IMR-90 (cell line): ENCODE measurements at regions not wholly inside any gene's neighbourhood (a gene's known extent, or its start where the extent isn't known, plus 50 kb on each side); places are given as distances from the start of the nearest gene placed in this dataset.

Experiments used
- ATAC-seq: fragments of 200-7000 bp; cut with Tn5 transposase; 2 replicates; pipeline ENCODE4 v1.9.1; 2020; ENCODE audit warnings: low read depth, mild to moderate bottlenecking, moderate library complexity
- BruUV-seq: library from RNA; stranded (reverse); fragments of 400-500 nt; replicated peaks from 2 replicates; lab custom pipeline; 2021; lab: Mats Ljungman, UMichigan
- CTCF ChIA-PET: fragments of 300-600 bp; formaldehyde crosslinking; extraction: SDS; loops from one replicate; lab custom pipeline; 2021; ENCODE audit warnings: antibody characterized with exemption; lab: Yijun Ruan, JAX
- POLR2A ChIA-PET: fragments of 300-600 bp; sonication (Branson Sonifier 250); formaldehyde crosslinking; loops from one replicate; lab custom pipeline; 2022; ENCODE audit warnings: antibody characterized with exemption; ENCODE audit not compliant: unreplicated experiment; lab: Charles Lee
- DNase-seq: peaks from one replicate; pipeline ENCODE4 v3.0.0; 2013
- H2AFZ ChIP-seq: replicated peaks from 2 replicates; pipeline ENCODE3; 2013; ENCODE audit warnings: low read length, mild to moderate bottlenecking; ENCODE audit not compliant: poor library complexity
- H2AK5ac ChIP-seq: 2 replicates; pipeline ENCODE4 v1.6.1; 2013; ENCODE audit warnings: low read depth, low read length, inconsistent platforms
- H2AK9ac ChIP-seq: replicated peaks from 2 replicates; pipeline ENCODE3; 2013; ENCODE audit warnings: mild to moderate bottlenecking, low read depth, low read length, moderate library complexity; ENCODE audit not compliant: poor library complexity
- H2BK120ac ChIP-seq: 2 replicates; pipeline ENCODE4 v1.6.1; 2013; ENCODE audit warnings: low read depth, low read length, inconsistent platforms
- H2BK15ac ChIP-seq: 3 replicates; pipeline ENCODE4 v1.6.1; 2013; ENCODE audit warnings: low read depth, low read length, inconsistent platforms
- H2BK20ac ChIP-seq: 2 replicates; pipeline ENCODE4 v1.6.1; 2013; ENCODE audit warnings: low read depth, mild to moderate bottlenecking, inconsistent platforms, low read length, moderate library complexity
- H2BK5ac ChIP-seq: 2 replicates; pipeline ENCODE4 v1.6.1; 2013; ENCODE audit warnings: mild to moderate bottlenecking, low read depth, low read length, inconsistent platforms; ENCODE audit not compliant: poor library complexity, severe bottlenecking
- H3K14ac ChIP-seq: replicated peaks from 2 replicates; pipeline ENCODE4 v1.6.1; 2013; ENCODE audit warnings: low read depth, low read length, inconsistent platforms
- H3K18ac ChIP-seq: 2 replicates; pipeline ENCODE4 v1.6.1; 2013; ENCODE audit warnings: low read depth, low read length, control low read depth
- H3K23ac ChIP-seq: 2 replicates; pipeline ENCODE4 v1.6.1; 2013; ENCODE audit warnings: low read depth, low read length, inconsistent platforms
- H3K27ac ChIP-seq: 2 replicates; pipeline ENCODE4 v1.5.1; 2013; ENCODE audit warnings: mild to moderate bottlenecking, control low read depth, low read length; ENCODE audit not compliant: insufficient read depth
- H3K27me3 ChIP-seq: 2 replicates; pipeline ENCODE4 v1.6.1; 2013; ENCODE audit warnings: low read length; ENCODE audit not compliant: control insufficient read depth, insufficient read depth
- H3K36me3 ChIP-seq: 2 replicates; pipeline ENCODE4 v1.6.1; 2013; ENCODE audit warnings: low read length, mixed read lengths; ENCODE audit not compliant: control insufficient read depth, insufficient read depth
- H3K4ac ChIP-seq: 2 replicates; pipeline ENCODE4 v1.6.1; 2013; ENCODE audit warnings: low read depth, low read length, inconsistent platforms
- H3K4me1 ChIP-seq: 2 replicates; pipeline ENCODE4 v1.6.1; 2013; ENCODE audit warnings: low read length, mixed read lengths; ENCODE audit not compliant: control insufficient read depth, insufficient read depth
- H3K4me2 ChIP-seq: 2 replicates; pipeline ENCODE4 v1.6.1; 2013; ENCODE audit warnings: low read depth, mild to moderate bottlenecking, control low read depth, low read length, moderate library complexity
- H3K4me3 ChIP-seq: 2 replicates; pipeline ENCODE4 v1.5.1; 2013; ENCODE audit warnings: low read depth, mild to moderate bottlenecking, control low read depth, low read length, moderate library complexity; ENCODE audit not compliant: insufficient read depth
- H3K56ac ChIP-seq: 2 replicates; pipeline ENCODE4 v1.6.1; 2013; ENCODE audit warnings: low read length, inconsistent platforms; ENCODE audit not compliant: insufficient read depth; ENCODE audit errors: extremely low read depth
- H3K79me1 ChIP-seq, 2 experiments: 2 replicates each; pipeline ENCODE4 v1.6.1; 2013; ENCODE audit warnings: low read length in 2 of 2, inconsistent platforms in 1 of 2, low read depth in 1 of 2
- H3K9ac ChIP-seq: 2 replicates; pipeline ENCODE4 v1.6.1; 2013; ENCODE audit warnings: low read depth, low read length, control low read depth
- H3K9me1 ChIP-seq: 2 replicates; pipeline ENCODE4 v1.6.1; 2013; ENCODE audit warnings: low read length, inconsistent platforms; ENCODE audit not compliant: insufficient read depth
- H3K9me3 ChIP-seq: 2 replicates; pipeline ENCODE4 v1.6.1; 2013; ENCODE audit warnings: low read length; ENCODE audit not compliant: control insufficient read depth, insufficient read depth
- H4K20me1 ChIP-seq: 2 replicates; pipeline ENCODE4 v1.6.1; 2013; ENCODE audit warnings: low read length, inconsistent platforms; ENCODE audit not compliant: insufficient read depth
- H4K5ac ChIP-seq: 2 replicates; pipeline ENCODE4 v1.6.1; 2013; ENCODE audit warnings: mild to moderate bottlenecking, low read depth, low read length, control low read depth
- H4K8ac ChIP-seq, 2 experiments: 2 replicates each; pipeline ENCODE4 v1.6.1; 2013; ENCODE audit warnings: low read depth in 2 of 2, low read length in 2 of 2, control low read depth in 1 of 2, inconsistent platforms in 1 of 2
- H4K91ac ChIP-seq: 2 replicates; pipeline ENCODE4 v1.6.1; 2013; ENCODE audit warnings: low read depth, low read length, inconsistent platforms; ENCODE audit not compliant: insufficient read depth
- CEBPB ChIP-seq: IDR thresholded peaks from 2 replicates; pipeline ENCODE4 v1.6.1; 2012; ENCODE audit warnings: low read depth, low read length, improper control_type of control experiment
- CHD1 ChIP-seq: IDR thresholded peaks from 2 replicates; pipeline ENCODE4 v1.6.1; 2012; ENCODE audit warnings: low read depth, low read length, improper control_type of control experiment
- CTCF ChIP-seq: conservative IDR thresholded peaks from 2 replicates; pipeline ENCODE4 v1.5.1; 2012; ENCODE audit warnings: mild to moderate bottlenecking, low read depth, low read length, improper control_type of control experiment
- FOS ChIP-seq: fragments of 150-350 bp; IDR thresholded peaks from 2 replicates; pipeline ENCODE4 v1.6.1; 2016; ENCODE audit warnings: low read depth, low read length
- MXI1 ChIP-seq: IDR thresholded peaks from 2 replicates; pipeline ENCODE4 v1.6.1; 2012; ENCODE audit warnings: low read depth, mild to moderate bottlenecking, low read length, moderate library complexity, borderline replicate concordance
- RCOR1 ChIP-seq: IDR thresholded peaks from 2 replicates; pipeline ENCODE4 v1.6.1; 2012; ENCODE audit warnings: mild to moderate bottlenecking, low read length, improper control_type of control experiment; ENCODE audit not compliant: insufficient replicate concordance
- WGBS, 2 experiments: methylation state at CpG; one replicate each; pipeline versions ENCODE4 v1.1.5 to v1.1.7; 2013; ENCODE audit warnings: missing lambda C conversion rate in 2 of 2; ENCODE audit not compliant: insufficient read length in 1 of 2; ENCODE audit errors: extremely low coverage in 2 of 2; 5-methylcytosine and 5-hydroxymethylcytosine counted together
- dilution Hi-C: fragments of 300-500 bp; cut with HindIII; formaldehyde crosslinking; loops from one replicate; pipeline ENCODE4 v1.14.3; 2018; ENCODE audit warnings: low sequenced_read_pairs; ENCODE audit not compliant: unreplicated experiment
- in situ Hi-C: fragments of 300-500 bp; cut with MboI; formaldehyde crosslinking; loops from 3 replicates; pipeline ENCODE4 v1.14.3; 2019; ENCODE audit warnings: low sequenced_read_pairs, inconsistent platforms, mixed read lengths
- intact Hi-C: fragments of 100-400 bp; cut with micrococcal nuclease; formaldehyde crosslinking; loops from 2 replicates; pipeline ENCODE4 v1.10.0; 2022

GRCh38 chr1:34684266-34684665 is 70.6 kb upstream of the GJB5 start:
- ChIA-PET POLR2A (no interaction called here), CTCF (no interaction called here)
- H3K36me3 ChIP-seq, result no peaks in the 10 kb centered on the region
- H4K91ac ChIP-seq, result no peak overlapping the region
- no peak overlapping the region for H2BK15ac ChIP-seq
- WGBS, 2 experiments, result 4% methylated on average over 4 of the region's 5 CpGs; no CpG with 5 or more reads in 1 of the 2 experiments
- no peak overlapping the region for H2BK120ac ChIP-seq
- no peaks in the 10 kb centered on the region for H3K9me3 ChIP-seq
- H3K23ac ChIP-seq, result no peak overlapping the region
- no peaks in the 10 kb centered on the region for H3K79me1 ChIP-seq
- TF ChIP-seq CEBPB, result no peak
- TF ChIP-seq RCOR1, result no peak
- TF ChIP-seq CTCF, result no peak
- no peak for TF ChIP-seq MXI1
- TF ChIP-seq CHD1, result no peak
- no peak for TF ChIP-seq FOS
- no peak overlapping the region for H3K14ac ChIP-seq
- no peak overlapping the region for H3K4me2 ChIP-seq
- in situ Hi-C loops (no loop called here), dilution Hi-C loops (no loop called here), intact Hi-C loops (no loop called here)
- H3K4me1 ChIP-seq, result no peaks in the 10 kb centered on the region
- no peak overlapping the region for H4K8ac ChIP-seq
- no peak overlapping the region for H3K9ac ChIP-seq
- H3K4ac ChIP-seq, result no peak overlapping the region
- ATAC-seq (no peak), DNase-seq (no peak)
- no peak overlapping the region for H2BK5ac ChIP-seq
- no peak overlapping the region for H2AFZ ChIP-seq
- H2AK9ac ChIP-seq, result no peak overlapping the region
- H2AK5ac ChIP-seq, result no peak overlapping the region
- H3K27me3 ChIP-seq, result no peaks in the 10 kb centered on the region
- no peak overlapping the region for H3K27ac ChIP-seq
- BruUV-seq, result no TSS peak
- H4K20me1 ChIP-seq, result no peaks in the 10 kb centered on the region
- H3K18ac ChIP-seq, result no peak overlapping the region
- no peak overlapping the region for H4K5ac ChIP-seq
- no peaks in the 10 kb centered on the region for H3K9me1 ChIP-seq
- no peak overlapping the region for H3K4me3 ChIP-seq
- H2BK20ac ChIP-seq, result no peak overlapping the region
- H3K56ac ChIP-seq, result no peak overlapping the region
